NCI-H2107 treated with DMSO at 0.1 percent for 48 hours (cell line): ENCODE measurements at regions not wholly inside any gene's neighbourhood (a gene's known extent, or its start where the extent isn't known, plus 50 kb on each side); places are given as distances from the start of the nearest gene placed in this dataset.
A peak's percentile ranks its signal among the peaks of the same experiment; 100 is the strongest.

Experiments used
- DNase-seq: peaks from one replicate; lab custom pipeline; 2025; ENCODE audit not compliant: unreplicated experiment; lab: John Stamatoyannopoulos, UW

- DNase-seq = no peak
These were observed 51.5 kb downstream of the SST start for GRCh38 chr3:187618722-187619121.

DNA sequence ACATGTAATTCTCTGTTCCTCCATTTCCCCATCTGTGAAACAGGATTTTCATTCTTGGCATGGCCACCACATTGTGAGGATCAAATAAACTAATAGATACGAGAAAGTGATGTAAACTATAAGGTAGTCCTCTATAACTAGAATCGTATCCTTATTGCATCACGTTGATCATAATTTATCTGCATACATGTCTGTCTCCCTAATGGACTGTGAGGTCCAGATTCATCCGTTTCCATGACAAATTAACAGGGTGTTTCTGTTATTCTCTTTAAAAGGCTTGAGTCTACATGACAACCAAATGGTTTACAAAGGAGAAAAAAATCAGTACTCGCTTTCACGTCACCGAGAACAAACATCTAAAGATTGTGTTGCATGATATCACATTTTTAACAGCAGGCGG lies 53.0 kb downstream of the SST start:
- no peak for DNase-seq

DNA sequence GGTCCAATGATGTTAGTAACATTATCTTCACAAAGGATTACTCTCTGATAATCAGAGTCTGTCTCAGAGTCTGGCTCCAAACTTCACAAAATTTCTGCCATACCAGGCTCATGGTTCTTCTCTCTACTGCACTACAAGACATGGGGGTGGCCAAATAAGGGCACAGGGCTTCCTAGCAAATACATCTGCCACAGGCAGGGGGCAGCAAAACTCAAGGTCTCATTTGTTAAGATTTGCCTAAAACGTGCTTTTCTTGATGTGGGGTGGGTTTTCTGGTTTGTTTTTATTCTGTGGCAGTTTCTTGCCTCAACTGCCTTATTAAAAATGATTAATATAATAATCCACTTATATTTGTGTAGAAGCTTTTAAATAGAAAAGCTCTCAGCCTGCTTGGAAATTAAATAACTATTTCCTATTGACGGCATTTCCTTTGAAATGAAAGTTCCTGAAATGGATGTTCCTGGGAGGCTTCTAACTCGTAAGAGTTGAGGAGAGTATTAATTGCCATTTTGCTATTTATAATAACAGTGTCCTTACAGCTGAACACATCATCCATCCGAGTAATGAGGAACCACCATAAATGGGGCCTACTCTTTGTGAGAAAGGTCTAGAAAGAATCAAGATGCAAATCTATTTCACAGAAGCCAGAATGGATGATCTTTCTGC lies 53.8 kb downstream of the SST start:
- peak; percentile 71 for DNase-seq

DNA sequence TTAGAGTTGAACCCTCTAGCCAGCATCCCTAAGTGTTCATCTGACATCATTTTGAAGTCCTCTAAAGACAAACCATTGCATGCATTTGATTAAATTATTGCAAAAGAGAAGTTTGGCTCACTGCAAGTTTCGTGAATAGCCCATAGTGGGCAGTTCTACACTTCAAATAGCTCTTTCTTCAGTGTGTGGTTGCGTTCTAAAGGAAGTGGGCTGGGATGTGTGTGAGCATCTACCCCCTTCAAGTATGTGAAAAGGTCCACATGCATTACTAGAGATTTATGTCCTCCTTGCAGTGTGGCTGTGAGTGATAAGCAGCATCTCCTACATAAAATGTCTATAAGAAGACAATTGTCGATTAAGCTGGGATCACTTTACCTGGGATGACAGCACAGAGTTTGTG lies 54.6 kb downstream of the SST start:
- DNase-seq = no peak

DNA sequence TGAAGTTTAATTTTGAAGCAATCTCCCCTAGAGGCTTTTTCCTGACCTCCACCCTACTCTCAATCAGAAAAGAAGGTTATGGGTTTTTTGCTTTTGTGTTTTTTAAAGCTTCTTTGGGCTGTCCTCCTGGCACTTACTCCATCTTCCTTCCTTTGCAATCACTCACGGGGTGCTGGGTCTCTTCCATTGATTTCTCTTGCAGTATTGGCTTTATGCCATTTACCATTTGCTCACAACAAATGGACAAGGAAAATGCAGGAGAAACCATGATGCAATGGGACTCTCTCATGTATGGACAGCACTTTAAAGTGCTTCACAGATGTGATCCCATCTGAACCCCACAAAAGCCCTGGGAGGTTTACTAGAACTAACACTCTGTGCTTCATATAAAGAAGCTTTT lies 57.5 kb downstream of the SST start:
- no peak for DNase-seq

GRCh38 chr3:187610981-187611511 lies 59.1 kb downstream of the SST start:
- no peak for DNase-seq

- no peak for DNase-seq
These were observed 75.9 kb downstream of the SST start for GRCh38 chr3:187594272-187594671.

DNA sequence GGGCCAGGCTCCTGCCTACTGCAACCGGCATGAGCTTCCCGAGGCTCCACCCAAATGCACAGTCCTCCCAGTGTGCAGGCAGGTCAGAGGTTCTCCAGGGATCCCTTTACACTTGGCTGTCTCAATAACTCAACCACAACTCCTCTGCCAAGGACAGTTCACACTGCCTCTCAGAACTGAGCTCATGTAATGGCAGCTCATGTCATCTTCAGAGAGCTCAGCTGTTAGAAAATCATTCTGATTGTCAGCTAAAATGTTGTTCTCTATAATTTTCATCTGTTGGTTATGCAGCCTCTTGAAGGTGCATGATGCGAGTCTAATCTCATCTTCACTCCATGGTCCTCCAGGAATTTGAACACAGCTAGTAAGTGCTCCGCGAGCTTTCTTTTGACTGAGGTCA lies 76.7 kb downstream of the SST start:
- no peak for DNase-seq

DNA sequence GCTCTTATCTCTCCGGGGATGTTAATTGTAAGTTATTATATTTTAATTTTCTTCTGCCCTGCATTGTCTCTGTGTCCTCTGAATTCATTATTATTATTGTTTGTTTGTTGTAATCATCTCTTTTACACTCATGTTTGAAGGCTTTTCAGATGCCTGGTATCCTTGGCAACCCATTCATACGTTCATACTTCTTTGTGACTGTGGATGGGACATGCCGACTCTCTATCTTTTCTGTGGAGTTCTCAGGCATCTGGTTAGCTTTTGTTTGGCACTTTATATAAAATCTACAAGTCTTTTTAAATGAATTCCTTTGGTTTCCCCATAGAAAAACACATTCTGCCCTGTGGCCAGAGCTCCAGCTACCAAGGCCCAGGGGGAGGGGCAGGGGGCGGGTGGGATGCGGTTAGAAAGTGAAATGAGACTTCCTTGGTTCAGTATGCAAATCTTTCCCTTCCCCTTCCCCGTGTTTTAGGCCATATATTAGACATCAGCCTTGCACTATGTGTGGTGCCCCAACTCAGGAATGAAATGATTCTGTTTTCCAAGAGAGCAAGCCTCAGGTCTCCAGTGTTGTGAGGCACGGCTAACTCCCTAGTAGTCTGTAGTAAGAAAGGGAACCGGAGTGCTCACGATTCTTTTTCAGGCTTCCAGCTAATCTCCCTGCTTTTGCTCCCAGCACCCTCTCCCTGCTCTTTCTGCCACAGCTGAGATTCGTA lies 79.2 kb downstream of the SST start:
- no peak for DNase-seq

DNA sequence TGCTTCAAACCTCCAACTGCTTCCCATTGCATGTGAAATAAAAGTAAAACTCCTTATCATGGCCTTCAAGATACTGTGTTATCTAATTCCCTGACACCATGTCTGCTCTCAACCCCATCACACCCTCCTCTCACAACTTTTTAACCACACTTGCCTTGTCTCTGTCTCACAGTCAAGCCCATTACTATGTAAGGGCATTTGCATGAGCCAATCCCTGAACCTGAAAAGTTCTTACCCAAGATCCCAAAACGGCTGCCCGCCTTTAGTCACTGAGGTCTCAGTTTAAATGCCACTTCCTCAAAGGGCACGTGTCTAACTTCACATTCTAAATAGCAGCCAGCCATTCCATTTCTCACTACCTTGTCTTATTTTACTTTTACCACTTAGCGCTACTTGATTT lies 83.1 kb downstream of the SST start:
- DNase-seq = no peak

DNA sequence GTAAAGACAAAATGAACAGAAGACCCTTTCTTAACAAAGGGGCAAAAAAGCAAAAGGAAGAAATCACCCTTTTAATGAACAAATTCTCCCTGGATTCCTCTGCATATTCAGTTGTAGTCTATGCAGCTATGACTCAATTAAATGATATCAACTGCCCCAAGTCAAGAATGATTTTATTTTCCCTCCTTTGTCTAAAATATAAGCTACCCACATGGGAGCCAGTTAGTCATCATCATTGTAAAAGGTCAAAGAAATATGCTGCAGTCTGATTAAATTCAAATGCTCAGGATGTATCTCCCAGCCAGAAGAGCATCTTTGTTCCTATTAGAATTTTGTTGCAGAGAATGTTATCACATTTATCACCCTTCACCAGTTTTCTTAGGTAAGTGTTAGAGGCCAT lies 84.0 kb downstream of the SST start:
- no peak for DNase-seq

- DNase-seq = no peak
These were observed 97.8 kb downstream of the SST start for GRCh38 chr3:187572441-187572840.

DNA sequence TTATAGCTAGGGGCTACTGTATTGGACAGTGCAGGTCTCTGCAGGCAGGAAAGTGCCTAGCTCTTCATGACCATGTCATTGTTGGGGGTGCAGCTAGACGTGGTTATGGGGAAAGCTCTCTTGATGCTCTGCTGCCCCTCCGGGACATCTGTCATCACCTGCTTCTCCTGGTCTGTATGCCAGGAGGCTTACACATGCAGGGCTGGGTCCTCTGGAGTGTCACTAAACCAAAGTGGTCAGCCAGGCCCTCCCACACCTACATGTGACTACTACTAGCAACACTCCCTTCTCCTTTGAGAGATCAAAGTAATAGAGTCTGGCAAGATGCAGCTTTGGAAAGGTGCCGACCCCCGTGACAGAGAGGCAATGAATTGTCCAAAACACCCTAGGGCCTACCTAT lies 98.5 kb downstream of the SST start:
- no peak for DNase-seq

DNA sequence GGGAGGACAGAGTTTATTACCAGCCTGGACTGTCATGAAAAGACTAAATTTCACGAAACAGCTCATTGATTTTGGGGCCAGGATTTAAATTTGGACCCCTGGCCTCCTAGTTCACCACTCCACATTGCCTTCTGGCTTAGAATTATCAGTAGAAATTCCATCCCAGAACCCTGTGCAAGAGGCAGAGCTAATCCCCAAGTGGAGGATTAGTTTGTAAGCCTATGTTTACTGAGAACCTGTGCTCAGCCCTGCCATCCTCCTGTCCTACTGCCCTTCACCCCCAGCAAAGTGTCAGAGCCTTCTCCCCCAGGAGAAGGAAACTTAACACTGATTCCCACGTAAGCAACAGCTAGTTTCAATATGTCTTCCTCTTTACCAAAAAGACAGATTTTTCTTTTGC lies 99.4 kb downstream of the SST start:
- no peak for DNase-seq

DNA sequence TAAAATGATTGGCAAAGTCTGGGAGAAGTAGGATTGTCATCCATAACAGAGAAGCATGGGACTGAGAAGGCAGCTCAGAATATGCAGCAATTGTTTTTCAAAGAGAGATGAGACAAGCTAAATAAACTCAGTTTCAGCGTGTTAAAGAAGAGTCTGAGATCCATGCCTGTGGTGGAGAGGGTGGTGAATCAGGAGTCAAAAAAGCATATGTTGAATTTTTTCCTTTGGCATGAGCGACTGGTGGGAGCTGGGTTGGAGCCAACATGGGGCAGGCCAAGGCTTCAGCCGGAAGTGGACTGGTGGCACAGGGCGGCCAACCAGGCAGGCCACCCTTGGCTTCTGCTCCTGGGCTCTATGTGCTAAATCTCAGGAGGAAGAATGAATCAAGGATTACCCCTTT lies 102.0 kb downstream of the SST start:
- no peak for DNase-seq

GRCh38 chr3:187567661-187568121 lies 102.5 kb downstream of the SST start:
- DNase-seq = no peak

DNA sequence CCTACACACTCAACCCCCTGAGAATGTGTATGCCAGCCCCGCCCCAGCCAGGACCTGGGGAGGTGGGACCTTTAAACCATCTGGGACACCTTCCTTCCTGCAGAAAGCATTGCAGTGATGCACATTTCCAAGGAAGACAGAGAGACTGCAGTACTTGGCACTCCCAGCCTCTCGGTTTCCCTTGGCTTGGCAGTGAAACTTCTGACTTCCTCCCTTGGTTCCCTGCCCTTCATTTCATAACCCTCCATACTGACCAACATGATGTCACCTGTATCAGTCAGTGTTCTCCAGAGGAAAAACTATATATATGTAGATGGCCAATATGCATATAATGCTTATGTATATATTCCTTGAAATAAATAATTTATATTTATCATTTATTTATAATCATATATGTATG lies 103.2 kb downstream of the SST start:
- DNase-seq = no peak

DNA sequence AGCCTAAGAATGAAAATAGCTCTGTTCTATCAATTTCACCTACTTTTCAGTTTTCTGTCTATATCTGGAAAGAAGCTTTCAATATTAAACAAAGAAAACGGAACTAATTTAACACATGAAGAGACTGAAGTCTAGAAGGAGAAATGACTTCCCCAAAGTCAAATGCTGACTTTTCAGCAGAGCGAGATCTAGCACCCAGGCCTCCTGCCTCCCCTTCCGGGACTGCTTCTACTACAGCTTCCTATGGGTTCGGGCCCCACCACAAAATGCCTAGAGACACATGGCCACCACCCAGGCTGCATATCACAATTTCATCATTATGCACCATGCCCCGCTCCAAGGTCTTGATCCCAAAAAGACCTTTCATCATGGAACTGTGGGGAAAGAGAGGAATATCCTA lies 104.5 kb downstream of the SST start:
- no peak for DNase-seq

DNA sequence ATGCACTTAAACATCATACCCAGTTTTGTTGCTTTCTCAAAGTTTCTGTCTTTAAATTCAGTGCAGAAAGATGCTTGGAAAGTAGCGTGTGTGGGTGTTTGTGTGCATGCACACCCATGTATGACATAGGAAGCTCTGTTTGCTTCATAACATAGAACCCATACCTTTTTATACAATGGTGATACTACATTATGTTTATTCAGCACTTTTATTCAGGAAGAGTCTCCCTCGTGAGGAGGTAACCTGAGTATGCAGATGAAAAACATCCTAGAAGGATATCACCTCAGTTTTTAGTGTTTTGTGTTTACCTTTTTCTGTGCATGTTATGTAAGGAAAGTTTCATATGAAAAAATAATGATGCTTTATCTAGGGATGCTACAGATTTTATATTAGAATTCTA lies 111.2 kb downstream of the SST start:
- no peak for DNase-seq

GRCh38 chr3:187551416-187551815 lies 118.8 kb downstream of the SST start:
- DNase-seq = no peak

DNA sequence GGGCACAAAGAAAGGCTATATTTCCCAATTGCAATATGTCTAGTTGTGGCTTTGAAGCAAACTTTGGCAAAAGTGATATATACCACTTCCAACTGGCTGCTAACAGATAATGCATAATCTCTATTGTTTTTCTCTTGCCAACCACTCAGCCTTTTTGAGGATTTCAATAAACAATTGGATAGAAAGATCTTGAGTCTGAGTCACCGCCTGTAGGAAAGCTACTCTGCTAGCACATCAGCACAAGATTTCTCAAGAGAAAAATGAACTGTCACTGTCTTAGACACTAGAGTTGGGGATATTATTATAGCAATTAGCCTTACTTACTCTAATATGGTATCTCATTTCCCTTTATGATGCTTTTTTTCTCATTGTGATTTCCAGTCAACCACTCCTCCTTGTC lies 119.7 kb downstream of the SST start:
- no peak for DNase-seq

- DNase-seq = no peak
These were observed 124.8 kb downstream of the SST start for GRCh38 chr3:187545366-187545765.

- DNase-seq = no peak
These were observed 125.9 kb downstream of the SST start for GRCh38 chr3:187544326-187544725.
